K562 (cell line): ENCODE measurements at regions not wholly inside any gene's neighbourhood (a gene's known extent, or its start where the extent isn't known, plus 50 kb on each side); places are given as distances from the start of the nearest gene placed in this dataset.

Source experiments
- ATAC-seq: fragments of 200-7000 bp; cut with Tn5 transposase; 3 replicates; pipeline ENCODE4 v1.9.1; 2020; ENCODE audit warnings: moderate library complexity
- BruUV-seq: library from RNA; stranded (reverse); fragments of 400-500 nt; replicated peaks from 2 replicates; lab custom pipeline; 2021; lab: Mats Ljungman, UMichigan
- CTCF ChIA-PET: fragments of 300-600 bp; formaldehyde crosslinking; extraction: SDS; loops from one replicate; lab custom pipeline; 2021; ENCODE audit warnings: low intra/inter-chr PET ratio; lab: Yijun Ruan, JAX
- POLR2A ChIA-PET: fragments of 300-600, 350-650 bp; sonication (Branson Sonifier 250); formaldehyde crosslinking; extraction: SDS; loops from one replicate; lab custom pipeline; 2021; ENCODE audit warnings: antibody characterized with exemption, inconsistent platforms; lab: Yijun Ruan, JAX
- DNase-seq, 4 experiments: peaks; one replicate each; pipeline versions ENCODE4 v3.0.0 to v3.0.0-alpha.2; 2011 to 2018; ENCODE audit warnings: low spot score in 3 of 4, mixed read lengths in 3 of 4; ENCODE audit errors: extremely low read depth in 1 of 4
- FAIRE-seq: peaks from 2 replicates; lab custom pipeline; 2011; peaks lifted over from hg19 to GRCh38; lab: Jason Lieb, UNC
- H2AFZ ChIP-seq: 2 replicates; pipeline ENCODE4 v1.6.0; 2011; ENCODE audit warnings: low read depth, low read length, control low read depth, inconsistent platforms
- H3K27ac ChIP-seq: fragments of 200-600 bp; 3 replicates; pipeline ENCODE4 v1.8.0; 2011; ENCODE audit warnings: low read depth, mild to moderate bottlenecking, control low read depth, inconsistent platforms, low read length, moderate library complexity, mixed read lengths; ENCODE audit errors: extremely low read depth
- H3K27me3 ChIP-seq, 2 experiments: fragments of 300-600 bp in 1 of 2; 2 replicates in 1 of 2; 3 replicates in 1 of 2; pipeline versions ENCODE4 v1.6.0 to v1.8.0; 2011; ENCODE audit warnings: inconsistent platforms in 2 of 2, low read length in 2 of 2, mild to moderate bottlenecking in 1 of 2, mixed read lengths in 1 of 2, moderate library complexity in 1 of 2; ENCODE audit not compliant: control insufficient read depth in 2 of 2, insufficient read depth in 2 of 2
- H3K36me3 ChIP-seq: fragments of 300-600 bp; 3 replicates; pipeline ENCODE4 v1.8.0; 2011; ENCODE audit warnings: mild to moderate bottlenecking, low read length, inconsistent platforms; ENCODE audit not compliant: control insufficient read depth, insufficient read depth
- H3K4me1 ChIP-seq, 2 experiments: fragments of 200-600 bp in 1 of 2; replicated peaks in 1 of 2; 2 replicates in 1 of 2; 3 replicates in 1 of 2; pipeline versions ENCODE4 v1.5.1 to v1.8.0; 2011; ENCODE audit warnings: inconsistent platforms in 2 of 2, low read length in 2 of 2, mild to moderate bottlenecking in 1 of 2, mixed read lengths in 1 of 2, moderate library complexity in 1 of 2; ENCODE audit not compliant: control insufficient read depth in 2 of 2, insufficient read depth in 2 of 2
- H3K4me2 ChIP-seq: 2 replicates; pipeline ENCODE4 v1.6.1; 2011; ENCODE audit warnings: low read length, control low read depth, inconsistent platforms, mixed read lengths; ENCODE audit not compliant: insufficient read depth
- H3K4me3 ChIP-seq: fragments of 200-600 bp; sonication (generic), shearing (Covaris generic); 2 replicates; pipeline ENCODE4 v1.5.1; 2016; ENCODE audit warnings: control low read depth, inconsistent platforms
- H3K79me2 ChIP-seq: fragments of 200-600 bp; 3 replicates; pipeline ENCODE4 v1.8.0; 2011; ENCODE audit warnings: low read length, inconsistent platforms; ENCODE audit not compliant: control insufficient read depth, insufficient read depth
- H3K9ac ChIP-seq, 2 experiments: 2 replicates each; pipeline versions ENCODE4 v1.6.0 to v1.6.1; 2011; ENCODE audit warnings: low read depth in 2 of 2, low read length in 2 of 2, control low read depth in 1 of 2, inconsistent platforms in 1 of 2, mild to moderate bottlenecking in 1 of 2, mixed read lengths in 1 of 2; ENCODE audit not compliant: insufficient read depth in 1 of 2
- H3K9me1 ChIP-seq: one replicate; pipeline ENCODE4 v1.6.0; 2011; ENCODE audit warnings: inconsistent platforms, mild to moderate bottlenecking, low read length, moderate library complexity; ENCODE audit not compliant: control insufficient read depth, insufficient read depth
- H3K9me3 ChIP-seq: replicated peaks from 2 replicates; pipeline ENCODE4 v1.5.1; 2011; ENCODE audit warnings: low read depth, low read length, inconsistent platforms; ENCODE audit not compliant: control insufficient read depth, insufficient read depth
- H4K20me1 ChIP-seq: replicated peaks from 2 replicates; pipeline ENCODE4 v1.6.1; 2011; ENCODE audit warnings: low read length, inconsistent platforms, mixed read lengths; ENCODE audit not compliant: control insufficient read depth, insufficient read depth
- ARHGAP35 ChIP-seq: fragments of 450-650 bp; IDR thresholded peaks from 2 replicates; pipeline ENCODE4 v1.6.1; 2018; ENCODE audit not compliant: partially characterized antibody
- CHD2 ChIP-seq: IDR thresholded peaks from 2 replicates; pipeline ENCODE4 v1.6.1; 2011; ENCODE audit warnings: low read depth, low read length
- CTCF ChIP-seq, 3 experiments: IDR thresholded peaks in 2 of 3; conservative IDR thresholded peaks in 1 of 3; 2 replicates each; pipeline ENCODE4 v1.5.1; 2011 to 2012; ENCODE audit warnings: low read length in 3 of 3, mild to moderate bottlenecking in 3 of 3, control low read depth in 2 of 3, improper control_type of control experiment in 1 of 3, inconsistent platforms in 1 of 3, low read depth in 1 of 3, mixed read lengths in 1 of 3, moderate library complexity in 1 of 3; ENCODE audit not compliant: insufficient read depth in 2 of 3
- E2F8 ChIP-seq: fragments of 450-650 bp; IDR thresholded peaks from 2 replicates; pipeline ENCODE4 v1.7.1; 2018; ENCODE audit warnings: mild to moderate bottlenecking, low read depth; ENCODE audit not compliant: partially characterized antibody
- MTA3 ChIP-seq: fragments of 450-650 bp; formaldehyde crosslinking; IDR thresholded peaks from 2 replicates; pipeline ENCODE4 v1.6.1; 2017; ENCODE audit warnings: mild to moderate bottlenecking, borderline replicate concordance
- NR0B1 ChIP-seq: fragments of 450-650 bp; IDR thresholded peaks from one replicate; pipeline ENCODE4 v1.6.1; 2018; ENCODE audit warnings: mild to moderate bottlenecking, moderate library complexity; ENCODE audit not compliant: partially characterized antibody
- RBM14 ChIP-seq: fragments of 200-400 bp; formaldehyde crosslinking; IDR thresholded peaks from 2 replicates; pipeline ENCODE4 v1.6.1; 2018; ENCODE audit warnings: low read depth, mild to moderate bottlenecking, low read length, moderate library complexity, borderline replicate concordance; ENCODE audit not compliant: insufficient read depth
- ZEB2 ChIP-seq: fragments of 450-650 bp; IDR thresholded peaks from 2 replicates; pipeline ENCODE4 v1.6.1; 2016
- ZNF395 ChIP-seq: fragments of 200-800 bp; sonication (Bioruptor generic); IDR thresholded peaks from 2 replicates; pipeline ENCODE4 v1.6.1; 2017; ENCODE audit warnings: missing genetic modification characterization, missing compliant biosample characterization
- WGBS: fragments of 100-300 bp; shearing (Covaris generic); methylation state at CpG from one replicate; pipeline ENCODE4 v1.1.6; 2016; ENCODE audit warnings: low coverage, mixed read lengths; ENCODE audit not compliant: insufficient coverage; ENCODE audit errors: missing lambda C conversion rate; 5-methylcytosine and 5-hydroxymethylcytosine counted together
- in situ Hi-C: fragments of 300-500 bp; cut with MboI; formaldehyde crosslinking; loops from 4 replicates; pipeline ENCODE4 v1.15.0; 2018; ENCODE audit warnings: inconsistent platforms, mixed read lengths
- intact Hi-C: fragments of 100-400 bp; cut with micrococcal nuclease; formaldehyde crosslinking; loops from 2 replicates; pipeline ENCODE4 v1.14.2; 2022

GRCh38 chr4:62806816-62807215, 1602.4 kb downstream of the TECRL start:
- Histone ChIP-seq H3K27ac (no peak overlapping the region), H3K79me2 (no peaks in the 10 kb centered on the region), H3K4me1 (no peaks in the 10 kb centered on the region), H3K9ac (no peak overlapping the region), H2AFZ (no peak overlapping the region), H3K4me3 (no peak overlapping the region), H3K27me3 (no peaks in the 10 kb centered on the region), H3K9me1 (no peaks in the 10 kb centered on the region), H3K36me3 (no peaks in the 10 kb centered on the region), H4K20me1 (no peaks in the 10 kb centered on the region), H3K9me3 (no peaks in the 10 kb centered on the region), H3K4me2 (no peak overlapping the region)
- TF ChIP-seq MTA3 (no peak), ZEB2 (no peak), CTCF (IDR thresholded peaks at IDR 0.05 in 2 of 3, conservative IDR thresholded peaks at IDR 0.05 in 1 of 3; ENCODE audit: insufficient read depth in 2 of 3, low read depth in 1 of 3, low read length in 3 of 3) (no peak), ARHGAP35 (no peak), CHD2 (no peak), ZNF395 (no peak), RBM14 (no peak), NR0B1 (no peak), E2F8 (no peak)
- ATAC-seq, result no peak
- CTCF ChIA-PET, result no interaction called here
- in situ Hi-C loops, result no loop called here
- WGBS, result 0% methylated on average over 5 of the region's 5 CpGs
- intact Hi-C loops, result no loop called here
- no peak for FAIRE-seq
- DNase-seq, result no peak
- no TSS peak for BruUV-seq
- POLR2A ChIA-PET, result no interaction called here
